ENCODE measurements at regions not wholly inside any gene's neighbourhood (a gene's known extent, or its start where the extent isn't known, plus 50 kb on each side); places are given as distances from the start of the nearest gene placed in this dataset.

DNA sequence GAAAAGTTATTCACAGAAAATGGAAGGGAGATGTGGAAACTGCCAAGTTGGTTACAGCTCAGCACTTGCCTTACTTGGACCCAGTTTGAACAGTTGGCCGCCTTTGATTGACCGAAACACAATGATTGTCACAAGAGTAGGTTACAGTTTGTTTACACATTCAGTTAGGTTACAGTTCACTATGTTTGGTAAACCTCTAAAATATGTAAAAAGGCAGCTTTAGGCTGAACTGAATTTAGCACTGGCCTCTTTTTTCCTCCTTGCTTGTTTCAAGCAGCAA, 116.2 kb downstream of the OLIG3 start:
- TF ChIP-seq POLR2A (IDR thresholded peaks at IDR 0.05), result no peak
- TF ChIP-seq, protein P1, sequence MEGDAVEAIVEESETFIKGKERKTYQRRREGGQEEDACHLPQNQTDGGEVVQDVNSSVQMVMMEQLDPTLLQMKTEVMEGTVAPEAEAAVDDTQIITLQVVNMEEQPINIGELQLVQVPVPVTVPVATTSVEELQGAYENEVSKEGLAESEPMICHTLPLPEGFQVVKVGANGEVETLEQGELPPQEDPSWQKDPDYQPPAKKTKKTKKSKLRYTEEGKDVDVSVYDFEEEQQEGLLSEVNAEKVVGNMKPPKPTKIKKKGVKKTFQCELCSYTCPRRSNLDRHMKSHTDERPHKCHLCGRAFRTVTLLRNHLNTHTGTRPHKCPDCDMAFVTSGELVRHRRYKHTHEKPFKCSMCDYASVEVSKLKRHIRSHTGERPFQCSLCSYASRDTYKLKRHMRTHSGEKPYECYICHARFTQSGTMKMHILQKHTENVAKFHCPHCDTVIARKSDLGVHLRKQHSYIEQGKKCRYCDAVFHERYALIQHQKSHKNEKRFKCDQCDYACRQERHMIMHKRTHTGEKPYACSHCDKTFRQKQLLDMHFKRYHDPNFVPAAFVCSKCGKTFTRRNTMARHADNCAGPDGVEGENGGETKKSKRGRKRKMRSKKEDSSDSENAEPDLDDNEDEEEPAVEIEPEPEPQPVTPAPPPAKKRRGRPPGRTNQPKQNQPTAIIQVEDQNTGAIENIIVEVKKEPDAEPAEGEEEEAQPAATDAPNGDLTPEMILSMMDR (IDR thresholded peaks at IDR 0.05 in 8 of 11, conservative IDR thresholded peaks at IDR 0.05 in 3 of 11), result no peak
